ENCODE measurements at regions not wholly inside any gene's neighbourhood (a gene's known extent, or its start where the extent isn't known, plus 50 kb on each side); places are given as distances from the start of the nearest gene placed in this dataset.

- no peak for DNase-seq
- H3K4me1 ChIP-seq (ENCODE audit: low read length), result peaks cover 27% of the 10 kb centered on the region
- no peaks in the 10 kb centered on the region; the same call in 1 of the 2 replicates for H3K9me2 ChIP-seq (replicated peaks; ENCODE audit: insufficient read depth, low read length)
- no peak overlapping the region for H3K4me2 ChIP-seq (ENCODE audit: low read depth, low read length)
- no peak overlapping the region for H3K9ac ChIP-seq (ENCODE audit: low read length)
- H3K27ac ChIP-seq (ENCODE audit: low read length), result peak overlapping the region; percentile 57; the same call in 1 of the 2 replicates
- H3K79me2 ChIP-seq (ENCODE audit: low read length), result no peaks in the 10 kb centered on the region
- no peaks in the 10 kb centered on the region for H3K36me3 ChIP-seq (replicated peaks; ENCODE audit: insufficient read depth, low read length)
- TF ChIP-seq EZH2 (optimal IDR thresholded peaks at IDR 0.05; ENCODE audit: low read depth, low read length), result no peak
- no peak for TF ChIP-seq CTCF (IDR thresholded peaks at IDR 0.05; ENCODE audit: low read length)
- TF ChIP-seq EZH2phosphoT487 (IDR thresholded peaks at IDR 0.05; ENCODE audit: low read length), result no peak
- H4K20me1 ChIP-seq (ENCODE audit: insufficient read depth, low read length), result no peaks in the 10 kb centered on the region
- no peaks in the 10 kb centered on the region for H3K27me3 ChIP-seq (replicated peaks; ENCODE audit: insufficient read depth, low read length)
- peaks cover 4% of the 10 kb centered on the region; the same call in 1 of the 2 replicates for H3F3A ChIP-seq (ENCODE audit: insufficient read depth, low read length)
- H3K4me3 ChIP-seq (ENCODE audit: low read length), result no peak overlapping the region
- H3K9me3 ChIP-seq (replicated peaks; ENCODE audit: insufficient read depth, low read length), result no peaks in the 10 kb centered on the region
- H2AFZ ChIP-seq (ENCODE audit: low read length), result no peak overlapping the region
These were observed 130.6 kb downstream of the RAD51AP2 start for GRCh38 chr2:17387591-17387990.

- Histone ChIP-seq H3K4me1 (ENCODE audit: low read length) (peaks cover 27% of the 10 kb centered on the region), H3K79me2 (ENCODE audit: low read length) (no peaks in the 10 kb centered on the region), H3K9ac (ENCODE audit: low read length) (0 out of 2 replicates have a peak overlapping the region, but pooled peaks have one; percentile 12), H3F3A (ENCODE audit: insufficient read depth, low read length) (peaks cover 4% of the 10 kb centered on the region; the same call in 1 of the 2 replicates), H3K27ac (ENCODE audit: low read length) (peak overlapping the region; percentile 57; the same call in 1 of the 2 replicates), H3K9me2 (replicated peaks; ENCODE audit: insufficient read depth, low read length) (no peaks in the 10 kb centered on the region; the same call in 1 of the 2 replicates), H3K4me3 (ENCODE audit: low read length) (no peak overlapping the region), H4K20me1 (ENCODE audit: insufficient read depth, low read length) (no peaks in the 10 kb centered on the region), H3K4me2 (ENCODE audit: low read depth, low read length) (no peak overlapping the region), H2AFZ (ENCODE audit: low read length) (no peak overlapping the region), H3K27me3 (replicated peaks; ENCODE audit: insufficient read depth, low read length) (no peaks in the 10 kb centered on the region), H3K36me3 (replicated peaks; ENCODE audit: insufficient read depth, low read length) (no peaks in the 10 kb centered on the region), H3K9me3 (replicated peaks; ENCODE audit: insufficient read depth, low read length) (no peaks in the 10 kb centered on the region)
- no peak for TF ChIP-seq CTCF (IDR thresholded peaks at IDR 0.05; ENCODE audit: low read length)
- peak; percentile 55 for DNase-seq
These were observed 131.5 kb downstream of the RAD51AP2 start for GRCh38 chr2:17386771-17387170.

- Histone ChIP-seq H3K9me2 (replicated peaks; ENCODE audit: insufficient read depth, low read length) (no peaks in the 10 kb centered on the region), H3K9ac (ENCODE audit: low read length) (no peak overlapping the region), H3K36me3 (replicated peaks; ENCODE audit: insufficient read depth, low read length) (no peaks in the 10 kb centered on the region), H4K20me1 (ENCODE audit: insufficient read depth, low read length) (no peaks in the 10 kb centered on the region), H2AFZ (ENCODE audit: low read length) (no peak overlapping the region), H3K4me1 (ENCODE audit: low read length) (peaks cover 21% of the 10 kb centered on the region), H3F3A (ENCODE audit: insufficient read depth, low read length) (peaks cover 15% of the 10 kb centered on the region), H3K9me3 (replicated peaks; ENCODE audit: insufficient read depth, low read length) (no peaks in the 10 kb centered on the region), H3K27me3 (replicated peaks; ENCODE audit: insufficient read depth, low read length) (no peaks in the 10 kb centered on the region), H3K79me2 (ENCODE audit: low read length) (no peaks in the 10 kb centered on the region), H3K4me3 (ENCODE audit: low read length) (no peak overlapping the region), H3K27ac (ENCODE audit: low read length) (no peak overlapping the region), H3K4me2 (ENCODE audit: low read depth, low read length) (no peak overlapping the region)
- no peak for DNase-seq
- no peak for TF ChIP-seq CTCF (IDR thresholded peaks at IDR 0.05; ENCODE audit: low read length)
- TF ChIP-seq EZH2phosphoT487 (IDR thresholded peaks at IDR 0.05; ENCODE audit: low read length), result no peak
- no peak for TF ChIP-seq EZH2 (optimal IDR thresholded peaks at IDR 0.05; ENCODE audit: low read depth, low read length)
These were observed 138.2 kb downstream of the RAD51AP2 start for GRCh38 chr2:17380003-17380402.
